ENCODE measurements at regions not wholly inside any gene's neighbourhood (a gene's known extent, or its start where the extent isn't known, plus 50 kb on each side); places are given as distances from the start of the nearest gene placed in this dataset.

- no peaks in the 10 kb centered on the region for H3K4me1 ChIP-seq (replicated peaks; ENCODE audit: insufficient read depth)
- no peaks in the 10 kb centered on the region for H3K36me3 ChIP-seq (ENCODE audit: low read depth)
- no peaks in the 10 kb centered on the region for H4K20me1 ChIP-seq (ENCODE audit: insufficient read depth)
- no peak overlapping the region for H3K4me2 ChIP-seq
- H3K9me2 ChIP-seq (ENCODE audit: insufficient read depth), result no peaks in the 10 kb centered on the region
- BruUV-seq (replicated peaks), result no TSS peak
- H3K27ac ChIP-seq, result no peak overlapping the region
- no peak for DNase-seq
- H3K9me3 ChIP-seq (ENCODE audit: insufficient read depth, low read depth), result no peaks in the 10 kb centered on the region
- no peaks in the 10 kb centered on the region for H3K79me2 ChIP-seq (ENCODE audit: low read depth)
- intact Hi-C loops (cut with micrococcal nuclease; ENCODE audit: unreplicated experiment), result no loop called here
- H3K4me3 ChIP-seq, result no peak overlapping the region
- TF ChIP-seq EZH2 (IDR thresholded peaks at IDR 0.05; ENCODE audit: low read depth), result no peak
- TF ChIP-seq CTCF (conservative IDR thresholded peaks at IDR 0.05), result no peak
- ChIA-PET CTCF (no interaction called here), POLR2A (ENCODE audit: unreplicated experiment) (no interaction called here)
- no peaks in the 10 kb centered on the region for H3F3A ChIP-seq (ENCODE audit: insufficient read depth, low read depth)
- no peaks in the 10 kb centered on the region for H3K27me3 ChIP-seq (ENCODE audit: insufficient read depth, low read depth)
- H2AFZ ChIP-seq, result no peak overlapping the region
Observed at GRCh38 chr20:24060851-24061590, 72.4 kb upstream of the GGTLC1 start.

GRCh38 chr20:24059174-24059573, 70.6 kb upstream of the GGTLC1 start:
- H3K79me2 ChIP-seq (ENCODE audit: low read depth), result no peaks in the 10 kb centered on the region
- intact Hi-C loops (cut with micrococcal nuclease; ENCODE audit: unreplicated experiment), result no loop called here
- TF ChIP-seq CTCF (conservative IDR thresholded peaks at IDR 0.05) (no peak), EZH2 (IDR thresholded peaks at IDR 0.05; ENCODE audit: low read depth) (no peak)
- no peak overlapping the region for H3K4me3 ChIP-seq
- BruUV-seq (replicated peaks), result no TSS peak
- H3K4me1 ChIP-seq (replicated peaks; ENCODE audit: insufficient read depth), result no peaks in the 10 kb centered on the region
- no peaks in the 10 kb centered on the region for H4K20me1 ChIP-seq (ENCODE audit: insufficient read depth)
- no peaks in the 10 kb centered on the region for H3K36me3 ChIP-seq (ENCODE audit: low read depth)
- no peaks in the 10 kb centered on the region for H3K9me3 ChIP-seq (ENCODE audit: insufficient read depth, low read depth)
- no peaks in the 10 kb centered on the region; the same call in 1 of the 2 replicates for H3F3A ChIP-seq (ENCODE audit: insufficient read depth, low read depth)
- CTCF ChIA-PET, result no interaction called here
- H3K9me2 ChIP-seq (ENCODE audit: insufficient read depth), result no peaks in the 10 kb centered on the region
- H3K27ac ChIP-seq, result no peak overlapping the region
- H2AFZ ChIP-seq, result no peak overlapping the region
- POLR2A ChIA-PET (ENCODE audit: unreplicated experiment), result no interaction called here
- no peak overlapping the region for H3K4me2 ChIP-seq
- DNase-seq, result no peak
- H3K27me3 ChIP-seq (ENCODE audit: insufficient read depth, low read depth), result no peaks in the 10 kb centered on the region

DNA sequence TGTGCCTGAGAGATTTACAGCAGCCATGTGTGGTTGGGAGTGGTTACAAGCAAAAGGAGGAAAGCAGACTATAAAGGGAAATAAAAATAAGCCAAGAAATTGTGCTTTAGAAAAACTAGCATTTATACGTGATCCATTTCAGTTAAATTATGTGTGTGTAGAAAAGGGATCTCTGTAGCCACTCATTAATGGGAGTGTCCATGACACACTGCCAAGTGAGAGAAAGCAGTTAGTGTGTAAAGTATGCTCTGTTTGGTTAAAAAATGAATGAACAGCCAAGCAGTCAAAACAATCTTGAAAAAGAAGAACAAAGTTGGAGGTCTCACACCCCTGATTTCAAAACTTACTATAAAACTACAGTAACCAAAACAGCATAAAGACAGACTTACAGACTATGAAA, 67.9 kb upstream of the GGTLC1 start:
- Histone ChIP-seq H3K27ac (no peak overlapping the region), H3K9me2 (ENCODE audit: insufficient read depth) (no peaks in the 10 kb centered on the region), H3K27me3 (ENCODE audit: insufficient read depth, low read depth) (no peaks in the 10 kb centered on the region), H3K9me3 (ENCODE audit: insufficient read depth, low read depth) (no peaks in the 10 kb centered on the region), H2AFZ (no peak overlapping the region), H3K4me2 (no peak overlapping the region), H3K4me3 (no peak overlapping the region), H3K79me2 (ENCODE audit: low read depth) (no peaks in the 10 kb centered on the region), H3K4me1 (replicated peaks; ENCODE audit: insufficient read depth) (no peaks in the 10 kb centered on the region), H3K36me3 (ENCODE audit: low read depth) (no peaks in the 10 kb centered on the region), H4K20me1 (ENCODE audit: insufficient read depth) (no peaks in the 10 kb centered on the region), H3F3A (ENCODE audit: insufficient read depth, low read depth) (no peaks in the 10 kb centered on the region; the same call in 1 of the 2 replicates)
- intact Hi-C loops (cut with micrococcal nuclease; ENCODE audit: unreplicated experiment), result no loop called here
- TF ChIP-seq CTCF (conservative IDR thresholded peaks at IDR 0.05), result no peak
- no peak for TF ChIP-seq EZH2 (IDR thresholded peaks at IDR 0.05; ENCODE audit: low read depth)
- no peak for DNase-seq
- POLR2A ChIA-PET (ENCODE audit: unreplicated experiment), result no interaction called here
- CTCF ChIA-PET, result no interaction called here
- no TSS peak for BruUV-seq (replicated peaks)
